Heart left ventricle (tissue), 13 donors: ENCODE measurements at regions not wholly inside any gene's neighbourhood (a gene's known extent, or its start where the extent isn't known, plus 50 kb on each side); places are given as distances from the start of the nearest gene placed in this dataset.

Experiments used
- POLR2A ChIP-seq, 2 donors: fragments of 450-650 bp; IDR thresholded peaks; one replicate each; pipeline ENCODE4 v1.6.1; 2017; ENCODE audit warnings: antibody characterized with exemption in 2 of 2, mild to moderate bottlenecking in 2 of 2, moderate library complexity in 2 of 2
- TF ChIP-seq, protein P1 (sequence below), 12 donors: fragments of 200-600 bp; sonication (generic) in 4 of 12; IDR thresholded peaks; one replicate each; pipeline versions ENCODE4 v1.5.0 to v1.8.0; 2018 to 2022; ENCODE audit warnings: antibody characterized with exemption in 12 of 12, mild to moderate bottlenecking in 5 of 12
- donor health status: ischemic (EF 13 %, LVEDD 7.1; RV severe dilation, severe dysfunction).
- donor health status: DM: no; HTN: yes; CAD: no.
- donor health status: DM: no; HTN: no; CAD: no.
- donor health status: ischemic (EF 25% LVEDD 6.9; RV normal size, moderate dysfunction).
- donor health status: ischemic (EF 25% LVEDD 5.7; RV mildly dilated, moderate dysfunction).
- donor health status: ischemic (EF 35%, LVEDD 5.7; RV mildly dilated, moderate dysfunction).
- donor health status: nonischemic (EF 11% LVEDD 7.7; RV severe dilation, severe dysfunction).
- donor health status: DM: yes; HTN: yes; CAD: no.
- donor health status: PGD.
- donor health status: ischemic (EF 29% LVEDD 5.4; RV normal size, mild dysfunction).
- donor health status: nonischemic (EF 23%, LVEDD 6.1; RV moderate dilation, normal function).

DNA sequence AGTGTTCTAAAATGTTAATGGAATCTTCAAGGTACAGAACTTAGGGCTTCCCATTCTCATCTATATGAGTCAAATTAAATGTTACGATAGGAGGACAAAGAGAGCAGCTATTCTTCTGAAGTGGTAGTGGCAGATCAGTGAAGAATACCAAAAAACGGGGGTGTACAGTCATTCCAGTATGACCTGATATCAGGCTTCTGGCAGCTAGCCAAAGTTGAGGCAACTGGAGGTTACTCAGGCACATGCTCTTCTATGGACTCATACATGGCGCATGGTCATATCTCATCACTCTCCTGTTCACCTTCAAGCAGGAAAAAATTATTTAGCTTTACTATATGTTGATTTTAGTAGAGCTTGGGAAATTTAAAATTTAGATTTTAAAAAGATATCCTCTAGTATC, 1608.8 kb downstream of the GRIK2 start:
- TF ChIP-seq, protein P1, sequence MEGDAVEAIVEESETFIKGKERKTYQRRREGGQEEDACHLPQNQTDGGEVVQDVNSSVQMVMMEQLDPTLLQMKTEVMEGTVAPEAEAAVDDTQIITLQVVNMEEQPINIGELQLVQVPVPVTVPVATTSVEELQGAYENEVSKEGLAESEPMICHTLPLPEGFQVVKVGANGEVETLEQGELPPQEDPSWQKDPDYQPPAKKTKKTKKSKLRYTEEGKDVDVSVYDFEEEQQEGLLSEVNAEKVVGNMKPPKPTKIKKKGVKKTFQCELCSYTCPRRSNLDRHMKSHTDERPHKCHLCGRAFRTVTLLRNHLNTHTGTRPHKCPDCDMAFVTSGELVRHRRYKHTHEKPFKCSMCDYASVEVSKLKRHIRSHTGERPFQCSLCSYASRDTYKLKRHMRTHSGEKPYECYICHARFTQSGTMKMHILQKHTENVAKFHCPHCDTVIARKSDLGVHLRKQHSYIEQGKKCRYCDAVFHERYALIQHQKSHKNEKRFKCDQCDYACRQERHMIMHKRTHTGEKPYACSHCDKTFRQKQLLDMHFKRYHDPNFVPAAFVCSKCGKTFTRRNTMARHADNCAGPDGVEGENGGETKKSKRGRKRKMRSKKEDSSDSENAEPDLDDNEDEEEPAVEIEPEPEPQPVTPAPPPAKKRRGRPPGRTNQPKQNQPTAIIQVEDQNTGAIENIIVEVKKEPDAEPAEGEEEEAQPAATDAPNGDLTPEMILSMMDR (IDR thresholded peaks at IDR 0.05), result no peak
- no peak for TF ChIP-seq POLR2A (IDR thresholded peaks at IDR 0.05)
